ENCODE measurements at regions not wholly inside any gene's neighbourhood (a gene's known extent, or its start where the extent isn't known, plus 50 kb on each side); places are given as distances from the start of the nearest gene placed in this dataset.
"Not testable (repeated sequence)": the region's sequence is repeated elsewhere in the genome, so short reads cannot be mapped to it uniquely, and the experiment has no call there.

DNA sequence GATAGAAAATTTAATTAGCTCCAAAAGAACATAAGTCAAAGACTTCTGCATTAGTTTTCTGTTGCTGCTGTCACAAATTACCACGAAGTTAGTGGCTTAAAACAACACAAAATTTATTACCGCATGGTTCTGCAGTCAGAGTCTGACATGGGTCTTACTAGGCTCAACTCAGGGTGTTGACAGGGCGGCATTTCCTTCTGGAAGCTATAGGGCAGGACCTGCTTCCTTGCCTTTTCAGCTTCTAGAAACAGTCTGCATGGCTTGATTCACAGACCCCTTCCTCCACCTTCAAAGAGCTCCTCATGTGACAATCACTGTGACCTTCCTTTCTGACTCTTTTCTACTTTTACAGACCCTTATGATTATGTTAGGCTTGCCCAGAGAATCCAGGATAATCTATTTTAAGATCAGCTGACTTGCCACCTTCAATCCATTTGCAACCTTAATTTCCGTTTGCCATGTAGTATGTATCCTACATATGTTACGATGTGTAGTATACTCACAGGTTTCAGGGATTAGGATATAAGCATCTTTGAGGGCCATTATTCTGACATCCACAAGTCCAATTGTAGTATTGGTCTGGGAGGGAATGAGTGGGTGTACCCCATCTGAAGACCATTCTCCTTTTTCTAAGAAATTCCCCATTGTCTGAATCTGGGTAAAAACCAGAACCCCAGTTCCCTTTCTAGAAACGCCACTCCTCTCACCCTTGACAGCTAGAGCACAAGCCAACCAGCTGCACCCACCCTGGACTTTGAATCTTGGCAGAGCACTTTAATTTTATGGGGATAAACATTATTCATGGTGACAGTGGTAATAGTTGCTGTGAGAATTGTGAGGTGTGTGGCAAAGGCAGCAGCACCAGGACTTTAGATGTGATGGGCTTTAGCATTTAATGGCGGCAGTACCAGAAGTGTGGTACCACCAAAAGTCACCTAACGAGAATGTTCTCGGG, 265.5 kb downstream of the KCNJ2 start:
- ChIA-PET CTCF (ENCODE audit: partially characterized antibody) (no interaction called here), POLR2A (ENCODE audit: partially characterized antibody) (no interaction called here)
- no peaks in the 10 kb centered on the region for H3K27me3 ChIP-seq (ENCODE audit: insufficient read depth, low read length)
- H3K4me3 Mint-ChIP-seq: no peak overlapping the region
- H3K4me1 Mint-ChIP-seq: no peaks in the 10 kb centered on the region
- intact Hi-C loops (cut with micrococcal nuclease): no loop called here
- H3K9me3 ChIP-seq (ENCODE audit: control insufficient read depth in 1 of 2, low read length in 2 of 2): no peaks in the 10 kb centered on the region
- no peaks in the 10 kb centered on the region for H3K36me3 ChIP-seq (ENCODE audit: insufficient read depth, low read length)
- H3K4me3 ChIP-seq (ENCODE audit: low read length in 2 of 2): no peak overlapping the region
- H3K9me3 Mint-ChIP-seq: peaks cover 0 to 2% (median 0%) of the 10 kb centered on the region in 8 donors
- H3K27me3 Mint-ChIP-seq: no peaks in the 10 kb centered on the region
- no peak overlapping the region for H3K27ac Mint-ChIP-seq
- no peaks in the 10 kb centered on the region for H3K36me3 Mint-ChIP-seq
- DNase-seq: no peak
- H3K27ac ChIP-seq (ENCODE audit: low read depth, low read length): no peak overlapping the region
- no peaks in the 10 kb centered on the region for H3K4me1 ChIP-seq (ENCODE audit: insufficient read depth, low read length)

DNA sequence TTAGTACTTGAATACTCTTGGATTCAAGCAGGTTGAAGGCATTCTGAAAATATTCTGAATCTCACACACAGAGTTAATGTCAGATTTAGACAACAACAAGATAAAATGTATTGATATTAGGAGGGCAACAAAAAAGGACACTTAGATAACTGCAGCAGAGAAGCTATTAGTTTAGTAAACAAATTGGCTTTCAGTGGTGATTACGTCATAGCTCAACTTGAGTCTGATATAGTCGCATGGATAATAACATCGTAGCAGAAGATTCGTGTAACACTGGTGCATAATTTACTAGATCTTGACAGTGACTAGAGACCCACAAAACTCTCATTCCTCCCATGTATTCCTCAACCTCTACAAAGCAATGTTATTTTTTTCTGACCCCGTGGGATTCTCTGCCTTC, 268.3 kb downstream of the KCNJ2 start:
- CTCF ChIA-PET (ENCODE audit: partially characterized antibody): no interaction called here
- DNase-seq: no peak
- no peaks in the 10 kb centered on the region for H3K4me1 Mint-ChIP-seq

DNA sequence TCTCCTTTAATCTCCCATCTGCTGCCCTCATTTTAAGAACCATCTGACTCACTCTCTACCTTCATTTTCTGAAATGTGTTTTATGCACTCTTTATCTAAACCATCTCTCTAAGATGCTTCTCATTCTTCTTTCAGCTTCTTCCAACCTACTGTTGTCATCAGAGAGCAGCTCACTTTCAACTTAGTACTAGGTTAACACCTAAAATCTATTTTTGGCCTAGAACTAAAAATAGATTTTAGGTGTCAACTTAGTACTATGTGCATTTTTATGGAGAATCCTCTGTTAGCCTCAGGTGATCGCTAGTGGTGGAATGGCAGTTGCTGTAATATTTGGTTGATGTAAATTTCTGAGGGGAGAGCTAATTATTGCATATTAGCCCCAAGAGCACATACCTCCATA, 277.1 kb downstream of the KCNJ2 start:
- Histone ChIP-seq H3K36me3 (ENCODE audit: insufficient read depth, low read length) (no peaks in the 10 kb centered on the region), H3K4me1 (ENCODE audit: insufficient read depth, low read length) (no peaks in the 10 kb centered on the region), H3K27ac (ENCODE audit: low read depth, low read length) (no peak overlapping the region), H3K27me3 (ENCODE audit: insufficient read depth, low read length) (no peaks in the 10 kb centered on the region), H3K4me3 (ENCODE audit: low read length in 2 of 2) (no peak overlapping the region), H3K9me3 (ENCODE audit: control insufficient read depth in 1 of 2, low read length in 2 of 2) (no peaks in the 10 kb centered on the region)
- H3K4me3 Mint-ChIP-seq: no peak overlapping the region
- H3K4me1 Mint-ChIP-seq: no peaks in the 10 kb centered on the region
- H3K9me3 Mint-ChIP-seq: peaks cover 0 to 5% (median 0%) of the 10 kb centered on the region in 8 donors
- no peak overlapping the region for H3K27ac Mint-ChIP-seq
- H3K36me3 Mint-ChIP-seq: no peaks in the 10 kb centered on the region
- CTCF ChIA-PET (ENCODE audit: partially characterized antibody): no interaction called here
- intact Hi-C loops (cut with micrococcal nuclease): no loop called here
- DNase-seq: no peak
- no peaks in the 10 kb centered on the region for H3K27me3 Mint-ChIP-seq
- POLR2A ChIA-PET (ENCODE audit: partially characterized antibody): no interaction called here

More for the DNA sequence above, 268.3 kb downstream of the KCNJ2 start:
- no peaks in the 10 kb centered on the region for H3K4me1 ChIP-seq (ENCODE audit: insufficient read depth, low read length)
- H3K27me3 ChIP-seq (ENCODE audit: insufficient read depth, low read length): no peaks in the 10 kb centered on the region
- Mint-ChIP-seq H3K4me3 (no peak overlapping the region), H3K36me3 (no peaks in the 10 kb centered on the region), H3K9me3 (peaks cover 0 to 2% (median 0%) of the 10 kb centered on the region in 8 donors), H3K27me3 (no peaks in the 10 kb centered on the region), H3K27ac (no peak overlapping the region)
- intact Hi-C loops (cut with micrococcal nuclease): no loop called here
- no peaks in the 10 kb centered on the region for H3K36me3 ChIP-seq (ENCODE audit: insufficient read depth, low read length)
- H3K9me3 ChIP-seq (ENCODE audit: control insufficient read depth in 1 of 2, low read length in 2 of 2): no peaks in the 10 kb centered on the region
- H3K4me3 ChIP-seq (ENCODE audit: low read length in 2 of 2): no peak overlapping the region
- POLR2A ChIA-PET (ENCODE audit: partially characterized antibody): no interaction called here
- no peak overlapping the region for H3K27ac ChIP-seq (ENCODE audit: low read depth, low read length)

DNA sequence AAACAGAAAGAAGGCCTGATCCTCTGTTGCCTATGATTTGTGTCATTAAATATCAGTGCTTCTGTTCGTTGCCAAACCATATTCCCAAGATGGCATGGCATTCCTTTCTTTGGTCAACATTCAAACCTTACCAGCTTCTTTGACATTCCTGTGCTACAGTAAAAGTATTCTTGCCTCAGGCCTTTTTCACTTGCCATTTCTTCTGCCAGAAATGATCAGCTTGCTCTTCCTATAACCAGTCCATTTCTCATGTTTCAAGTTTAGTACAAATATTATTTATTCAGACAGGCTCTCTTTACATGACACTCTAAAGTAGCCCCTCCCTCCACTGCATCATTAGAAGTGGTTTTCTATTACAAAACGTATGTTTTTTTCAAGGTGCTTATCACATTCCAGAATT, 278.3 kb downstream of the KCNJ2 start:
- ChIA-PET POLR2A (ENCODE audit: partially characterized antibody) (no interaction called here), CTCF (ENCODE audit: partially characterized antibody) (no interaction called here)
- H3K9me3 Mint-ChIP-seq: peaks cover 0 to 5% (median 0%) of the 10 kb centered on the region in 8 donors
- intact Hi-C loops (cut with micrococcal nuclease): no loop called here
- H3K27me3 ChIP-seq (ENCODE audit: insufficient read depth, low read length): no peaks in the 10 kb centered on the region
- H3K4me3 Mint-ChIP-seq: no peak overlapping the region
- no peak overlapping the region for H3K27ac ChIP-seq (ENCODE audit: low read depth, low read length)
- H3K4me1 ChIP-seq (ENCODE audit: insufficient read depth, low read length): no peaks in the 10 kb centered on the region
- H3K27ac Mint-ChIP-seq: no peak overlapping the region
- DNase-seq: no peak
- H3K36me3 Mint-ChIP-seq: no peaks in the 10 kb centered on the region
- no peak overlapping the region for H3K4me3 ChIP-seq (ENCODE audit: low read length in 2 of 2)
- no peaks in the 10 kb centered on the region for H3K4me1 Mint-ChIP-seq
- no peaks in the 10 kb centered on the region for H3K9me3 ChIP-seq (ENCODE audit: control insufficient read depth in 1 of 2, low read length in 2 of 2)
- no peaks in the 10 kb centered on the region for H3K27me3 Mint-ChIP-seq
- H3K36me3 ChIP-seq (ENCODE audit: insufficient read depth, low read length): no peaks in the 10 kb centered on the region

DNA sequence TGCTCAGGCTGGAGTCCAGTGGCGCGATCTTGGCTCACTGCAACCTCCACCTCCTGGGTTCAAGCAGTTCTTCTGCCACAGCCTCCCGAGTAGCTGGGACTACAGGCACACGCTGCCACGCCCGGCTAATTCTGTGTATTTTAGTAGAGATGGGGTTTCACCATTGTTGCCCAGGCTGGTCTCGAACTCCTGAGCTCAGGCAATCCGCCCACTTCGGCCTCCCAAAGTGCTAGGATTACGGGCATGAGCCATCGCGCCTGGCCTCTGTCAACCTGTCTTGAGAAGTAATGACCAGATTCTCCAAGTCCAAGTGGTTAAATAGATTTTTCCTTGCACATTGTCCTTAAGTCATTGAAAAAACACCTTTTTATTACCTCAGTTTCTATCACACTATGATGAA, 283.7 kb downstream of the KCNJ2 start:
- H3K27ac ChIP-seq (ENCODE audit: low read depth, low read length); H3K4me1 Mint-ChIP-seq; CTCF ChIA-PET (ENCODE audit: partially characterized antibody); H3K4me3 ChIP-seq (ENCODE audit: low read length in 2 of 2); H3K36me3 ChIP-seq (ENCODE audit: insufficient read depth, low read length); intact Hi-C loops (cut with micrococcal nuclease); H3K9me3 Mint-ChIP-seq; DNase-seq; H3K9me3 ChIP-seq (ENCODE audit: control insufficient read depth in 1 of 2, low read length in 2 of 2); H3K27ac Mint-ChIP-seq; H3K4me1 ChIP-seq (ENCODE audit: insufficient read depth, low read length); H3K36me3 Mint-ChIP-seq; H3K27me3 ChIP-seq (ENCODE audit: insufficient read depth, low read length); H3K27me3 Mint-ChIP-seq; POLR2A ChIA-PET (ENCODE audit: partially characterized antibody); H3K4me3 Mint-ChIP-seq: not testable (repeated sequence)

DNA sequence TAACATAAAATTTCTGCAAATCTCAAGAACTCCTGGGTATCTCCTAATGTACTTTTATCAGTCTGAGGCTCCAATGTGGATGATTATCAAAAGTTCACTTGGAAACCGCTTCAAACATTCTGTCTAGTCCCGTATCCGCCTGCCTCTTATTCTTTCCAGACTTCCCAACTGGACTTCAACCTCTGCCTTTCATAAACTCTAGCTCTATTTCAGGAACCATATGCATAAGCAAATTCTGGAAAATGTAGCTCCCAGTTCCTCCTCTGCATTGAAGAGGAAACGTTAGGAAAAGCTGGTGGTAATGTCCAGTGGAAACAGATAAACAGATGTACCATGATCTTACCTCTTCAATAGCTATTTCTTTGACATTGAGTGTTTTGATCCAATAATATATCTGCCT, 285.0 kb downstream of the KCNJ2 start:
- H3K4me3 Mint-ChIP-seq: no peak overlapping the region
- no peaks in the 10 kb centered on the region for H3K4me1 Mint-ChIP-seq
- H3K27me3 ChIP-seq (ENCODE audit: insufficient read depth, low read length): no peaks in the 10 kb centered on the region
- ChIA-PET CTCF (ENCODE audit: partially characterized antibody) (no interaction called here), POLR2A (ENCODE audit: partially characterized antibody) (no interaction called here)
- intact Hi-C loops (cut with micrococcal nuclease): no loop called here
- no peak overlapping the region for H3K27ac Mint-ChIP-seq
- peaks cover 0 to 4% (median 0%) of the 10 kb centered on the region in 8 donors for H3K9me3 Mint-ChIP-seq
- no peak for DNase-seq
- no peaks in the 10 kb centered on the region for H3K9me3 ChIP-seq (ENCODE audit: control insufficient read depth in 1 of 2, low read length in 2 of 2)
- no peaks in the 10 kb centered on the region for H3K4me1 ChIP-seq (ENCODE audit: insufficient read depth, low read length)
- H3K36me3 ChIP-seq (ENCODE audit: insufficient read depth, low read length): no peaks in the 10 kb centered on the region
- H3K4me3 ChIP-seq (ENCODE audit: low read length in 2 of 2): no peak overlapping the region
- no peaks in the 10 kb centered on the region for H3K36me3 Mint-ChIP-seq
- no peaks in the 10 kb centered on the region for H3K27me3 Mint-ChIP-seq
- H3K27ac ChIP-seq (ENCODE audit: low read depth, low read length): no peak overlapping the region

DNA sequence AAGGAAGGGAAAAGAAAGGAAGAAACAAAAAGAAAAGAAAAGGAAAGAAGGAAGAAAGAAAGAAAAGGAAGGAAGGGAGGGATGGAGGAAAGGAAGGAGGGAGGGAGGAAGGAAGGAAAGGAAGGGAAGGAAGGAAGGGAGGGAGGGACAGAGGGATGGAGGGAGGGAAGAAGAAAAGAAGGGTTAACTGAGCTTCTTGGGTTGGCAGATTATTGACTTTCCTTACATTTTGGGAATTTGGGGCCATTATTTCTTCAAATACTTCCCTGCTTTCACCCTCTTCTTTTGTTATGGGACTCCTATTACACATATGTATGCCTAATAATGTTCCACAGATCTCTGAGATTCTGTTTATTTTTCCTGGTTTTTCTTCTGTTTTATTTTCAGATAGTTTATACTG, 285.6 kb downstream of the KCNJ2 start:
- ChIA-PET POLR2A (ENCODE audit: partially characterized antibody) (no interaction called here), CTCF (ENCODE audit: partially characterized antibody) (no interaction called here)
- no peak overlapping the region for H3K4me3 Mint-ChIP-seq
- no peaks in the 10 kb centered on the region for H3K27me3 Mint-ChIP-seq
- no peaks in the 10 kb centered on the region for H3K4me1 Mint-ChIP-seq
- peaks cover 0 to 4% (median 0%) of the 10 kb centered on the region in 8 donors for H3K9me3 Mint-ChIP-seq
- no peaks in the 10 kb centered on the region for H3K4me1 ChIP-seq (ENCODE audit: insufficient read depth, low read length)
- H3K36me3 ChIP-seq (ENCODE audit: insufficient read depth, low read length): no peaks in the 10 kb centered on the region
- H3K27ac Mint-ChIP-seq: no peak overlapping the region
- no peak overlapping the region for H3K27ac ChIP-seq (ENCODE audit: low read depth, low read length)
- intact Hi-C loops (cut with micrococcal nuclease): no loop called here
- no peak overlapping the region for H3K4me3 ChIP-seq (ENCODE audit: low read length in 2 of 2)
- no peak for DNase-seq
- no peaks in the 10 kb centered on the region for H3K9me3 ChIP-seq (ENCODE audit: control insufficient read depth in 1 of 2, low read length in 2 of 2)
- H3K36me3 Mint-ChIP-seq: no peaks in the 10 kb centered on the region
- no peaks in the 10 kb centered on the region for H3K27me3 ChIP-seq (ENCODE audit: insufficient read depth, low read length)

Measured in CD4-positive, alpha-beta memory T cell (primary cell).